Ureter (tissue), 1 donor: ENCODE measurements at regions not wholly inside any gene's neighbourhood (a gene's known extent, or its start where the extent isn't known, plus 50 kb on each side); places are given as distances from the start of the nearest gene placed in this dataset.
"Not testable (repeated sequence)": the region's sequence is repeated elsewhere in the genome, so short reads cannot be mapped to it uniquely, and the experiment has no call there.

Experiments
- DNase-seq: peaks from one replicate; pipeline ENCODE4 v3.0.0-alpha.2; 2020; ENCODE audit warnings: low spot score
- donor health status: DM: yes; HTN: yes; CAD: no.

DNA sequence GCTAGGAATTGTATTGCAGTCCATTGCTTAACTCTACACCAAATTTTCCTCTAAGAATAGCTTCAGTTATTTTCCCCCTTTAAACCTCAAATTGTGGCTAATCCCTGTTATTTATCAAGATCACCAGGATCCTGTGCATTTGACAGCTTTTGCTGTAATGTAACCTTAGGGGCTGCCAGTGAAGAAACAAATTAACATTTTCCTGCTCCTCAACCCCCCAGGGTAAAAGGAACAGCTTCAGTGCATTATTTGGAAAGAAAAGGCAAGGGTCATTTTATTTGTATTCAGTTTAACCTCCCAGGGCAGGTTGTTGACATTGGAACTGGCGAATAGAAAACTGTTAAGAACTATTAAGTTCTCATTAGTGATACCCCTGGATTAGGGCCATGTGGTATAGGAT, 57.0 kb downstream of the PCDH20 start:
- DNase-seq = no peak

DNA sequence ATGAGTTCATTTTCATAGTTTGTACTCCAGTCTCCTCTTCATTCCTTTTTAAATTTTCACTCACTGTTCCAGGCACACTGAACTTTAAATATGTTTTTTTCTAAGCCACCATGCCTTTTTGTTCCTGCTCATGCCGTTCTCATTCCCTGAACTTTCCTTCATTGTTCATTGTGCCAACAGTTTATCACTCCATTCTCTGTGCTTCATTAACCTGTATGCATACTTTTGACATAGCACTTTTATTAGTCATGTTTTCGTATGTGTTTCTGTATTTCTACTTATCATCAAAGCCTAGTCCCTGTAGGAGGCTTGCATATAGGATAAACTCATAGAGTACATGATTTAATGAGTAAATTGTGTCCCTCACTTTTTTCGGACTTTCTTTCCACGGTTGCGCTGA, 65.3 kb downstream of the PCDH20 start:
- no peak for DNase-seq

DNA sequence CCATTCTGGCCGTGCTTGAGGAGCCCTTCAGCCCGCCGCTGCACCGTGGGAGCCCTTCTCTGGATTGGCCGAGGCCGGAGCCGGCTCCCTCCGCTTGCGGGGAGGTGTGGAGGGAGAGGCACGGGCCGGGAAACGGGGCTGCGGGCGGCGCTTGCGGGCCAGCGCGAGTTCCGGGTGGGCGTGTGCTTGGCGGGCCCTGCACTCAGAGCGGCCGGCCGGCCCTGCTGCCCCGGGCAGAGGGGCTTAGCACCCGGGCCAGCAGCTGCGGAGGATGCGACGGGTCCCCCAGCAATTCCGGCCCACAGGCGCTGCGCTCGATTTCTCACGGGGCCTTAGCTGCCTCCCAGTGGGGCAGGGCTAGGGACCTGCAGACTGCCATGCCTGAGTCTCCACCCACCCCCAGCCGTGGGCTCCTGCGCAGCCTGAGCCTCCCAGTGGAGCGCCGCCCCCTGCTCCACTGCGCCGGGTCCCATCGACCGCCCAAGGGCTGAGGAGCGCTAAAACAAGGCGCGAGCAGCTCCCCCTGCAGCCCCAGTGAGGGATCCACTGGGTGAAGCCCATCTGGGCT, 76.5 kb downstream of the PCDH20 start:
- no peak for DNase-seq

DNA sequence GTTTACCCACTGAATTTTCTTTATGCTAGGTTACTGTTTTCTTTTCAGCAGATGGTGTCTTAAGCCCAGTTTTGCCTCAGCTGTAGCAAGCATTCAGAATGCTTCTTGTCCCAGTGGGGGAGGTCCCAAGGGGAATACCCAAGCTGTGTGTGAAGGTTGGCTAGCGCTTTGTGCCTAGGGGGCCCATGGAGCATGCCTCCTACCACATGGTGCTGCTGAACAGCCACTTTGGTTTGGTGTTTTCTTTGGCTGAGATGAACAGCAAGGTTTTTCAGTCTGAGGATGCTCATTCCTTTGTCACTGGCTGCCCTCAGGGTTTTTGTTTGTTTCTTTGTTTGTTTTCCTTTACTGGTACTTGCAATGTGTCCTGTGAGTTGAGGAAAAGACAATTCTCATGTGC, 99.0 kb downstream of the PCDH20 start:
- no peak for DNase-seq

DNA sequence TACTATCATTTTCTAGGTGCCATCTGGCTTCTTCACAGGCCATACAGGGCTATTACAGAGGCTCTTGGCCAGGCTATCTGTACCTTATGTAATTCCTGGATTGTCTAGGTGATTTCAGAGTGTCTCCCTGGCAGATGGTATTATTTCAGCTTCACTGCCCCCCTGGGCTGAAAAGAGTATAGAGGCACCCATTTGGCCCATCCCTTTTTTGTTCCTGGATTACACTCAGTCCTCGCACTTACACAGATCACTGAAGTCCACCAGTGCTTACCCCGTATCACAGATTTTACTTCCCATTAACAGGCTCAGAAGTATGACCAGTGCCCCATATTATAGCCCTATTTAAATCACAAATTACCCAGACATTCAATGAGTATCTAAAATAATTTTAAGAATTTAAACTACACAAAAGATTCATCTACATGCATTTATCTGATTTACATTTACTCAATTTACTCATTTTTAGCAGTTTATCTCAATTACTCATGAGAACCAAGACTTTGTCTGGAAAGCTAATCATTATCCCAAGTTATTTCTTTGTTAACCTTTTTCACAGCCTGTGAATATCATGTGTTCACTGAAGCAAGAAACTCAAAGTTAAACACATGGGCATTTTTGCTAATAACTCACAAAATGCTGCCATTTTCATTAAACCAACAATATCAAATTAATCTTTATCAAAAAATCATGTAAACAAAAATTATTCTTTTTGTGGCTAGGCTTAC, 121.0 kb downstream of the PCDH20 start:
- DNase-seq = no peak

DNA sequence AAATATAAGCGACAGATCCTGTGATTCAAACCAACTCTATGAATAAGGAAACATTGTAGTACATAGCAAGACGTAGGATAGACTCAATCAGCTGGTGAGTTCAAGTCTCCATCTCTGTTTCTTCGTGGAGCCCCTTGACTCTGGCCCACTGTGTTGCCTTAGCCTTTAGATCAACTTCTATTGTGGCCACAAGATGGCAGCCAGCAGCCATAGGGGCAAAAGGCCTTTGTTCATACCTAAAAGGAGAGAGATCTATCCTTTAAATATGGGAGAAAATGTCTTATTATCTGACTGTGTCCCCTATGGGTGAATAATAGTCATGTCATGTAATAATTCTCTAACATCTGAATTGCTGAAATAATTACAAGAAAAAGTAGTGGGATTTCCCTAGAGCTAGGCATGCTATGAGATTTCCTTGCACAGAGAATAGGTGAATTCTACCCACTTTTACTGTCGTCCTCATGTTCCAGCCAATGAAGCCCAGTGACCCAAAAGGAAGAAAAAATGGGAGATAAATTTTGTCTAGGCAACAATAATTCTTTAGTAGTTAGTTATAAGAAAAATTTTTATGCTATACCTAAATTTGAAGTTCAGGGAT, 129.4 kb downstream of the PCDH20 start:
- DNase-seq = no peak

DNA sequence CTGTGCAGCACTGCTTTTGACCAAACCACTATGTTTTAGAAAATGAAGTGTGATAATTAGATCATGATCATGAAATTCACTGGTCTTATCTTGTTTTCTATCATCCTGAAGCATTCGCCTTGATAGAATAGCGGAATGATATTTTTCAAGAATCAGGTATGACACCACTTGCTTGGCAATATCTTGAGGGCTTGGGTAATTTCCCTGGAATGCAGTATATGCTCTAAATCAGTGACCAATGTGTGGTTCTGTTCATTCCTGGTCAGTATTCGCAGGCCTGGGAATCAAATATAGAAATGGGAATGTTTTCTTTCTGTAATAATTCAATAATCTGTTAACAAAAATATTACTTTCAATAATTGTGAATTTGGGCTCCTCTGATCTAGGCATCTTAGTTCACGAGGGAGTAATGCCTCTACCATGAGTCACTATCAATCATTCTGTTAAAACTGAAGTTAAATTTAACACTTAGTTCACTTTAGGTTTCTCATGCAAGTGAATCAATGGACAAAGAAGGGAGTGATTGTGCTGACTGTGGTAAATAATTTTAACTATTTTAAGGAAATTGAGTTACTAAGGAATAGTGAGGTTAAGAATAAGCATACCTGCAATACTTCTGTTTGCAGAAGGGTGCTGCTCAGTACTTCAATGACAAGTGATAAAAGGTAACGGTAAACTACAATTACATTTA, 137.9 kb downstream of the PCDH20 start:
- no peak for DNase-seq

DNA sequence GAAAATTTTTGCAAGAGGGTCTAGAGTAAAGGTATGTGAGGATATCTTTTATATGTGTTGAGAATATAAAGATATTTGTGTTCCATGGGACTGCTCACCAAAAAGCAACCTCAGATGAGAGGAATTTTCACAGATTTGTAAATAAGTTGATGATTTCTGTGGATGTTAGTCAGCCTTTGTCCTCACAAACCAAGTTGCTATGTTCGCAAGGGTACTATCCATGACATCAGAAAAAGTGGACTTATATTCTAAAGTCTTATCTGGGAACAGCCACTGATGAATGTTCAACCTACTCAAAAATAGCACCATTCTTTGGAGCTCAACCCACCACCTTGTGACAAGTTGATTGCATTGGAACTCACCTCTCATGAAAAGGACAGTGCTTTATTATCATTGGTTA, 138.6 kb downstream of the PCDH20 start:
- no peak for DNase-seq

DNA sequence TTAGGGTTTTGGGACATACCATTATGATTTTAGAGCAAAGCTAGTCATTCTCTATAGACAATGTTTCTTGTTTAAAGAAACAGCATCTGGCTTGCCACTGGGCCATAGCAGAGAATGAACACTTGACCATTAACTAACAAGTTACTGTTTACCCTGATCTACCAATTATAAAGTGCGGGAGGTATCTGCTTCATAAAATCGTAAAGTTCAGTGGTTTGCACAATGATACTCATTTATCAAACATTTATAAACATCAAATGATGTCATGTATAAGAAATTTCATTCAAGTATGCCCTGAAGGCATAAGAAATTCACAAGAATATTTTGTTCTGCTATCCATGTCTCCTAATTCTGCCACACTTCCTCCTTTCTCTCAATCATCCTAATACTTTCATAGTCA, 139.2 kb downstream of the PCDH20 start:
- DNase-seq = no peak

DNA sequence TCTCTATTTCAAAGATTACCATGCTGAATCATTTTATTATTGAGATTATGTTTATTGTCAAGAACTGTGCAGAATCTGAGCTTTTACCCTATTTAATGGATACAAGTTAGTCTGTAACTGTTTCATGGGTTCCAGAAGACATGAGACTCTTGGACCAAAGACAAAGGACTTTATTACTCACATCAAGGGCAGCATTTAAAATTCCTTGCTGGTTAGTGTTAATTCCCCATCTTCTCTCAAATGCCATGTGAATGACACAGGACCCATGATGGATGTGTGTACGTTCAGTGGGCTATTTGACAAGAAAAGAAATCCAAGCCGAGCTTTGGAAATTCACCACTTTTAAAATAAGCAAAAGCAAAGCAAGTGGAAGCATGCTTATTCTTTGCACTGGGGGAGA, 139.9 kb downstream of the PCDH20 start:
- no peak for DNase-seq

DNA sequence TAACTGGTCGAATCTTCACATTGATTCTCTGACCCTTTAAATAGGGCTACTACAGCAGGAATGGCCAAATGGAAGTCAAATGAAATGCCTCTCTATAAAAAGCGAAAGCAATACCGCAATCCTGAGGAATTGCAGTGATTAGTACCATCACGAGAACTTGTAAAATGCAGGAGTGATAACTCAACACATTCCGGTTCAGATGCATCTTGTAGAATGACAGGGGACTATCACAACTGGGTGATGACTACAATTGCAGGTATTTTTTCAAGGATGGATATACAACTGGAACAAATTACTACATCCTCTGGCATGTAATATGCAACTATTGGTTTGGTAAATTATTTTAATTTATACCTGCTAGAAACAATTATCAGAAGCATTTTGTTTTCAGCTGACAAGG, 140.4 kb downstream of the PCDH20 start:
- no peak for DNase-seq

DNA sequence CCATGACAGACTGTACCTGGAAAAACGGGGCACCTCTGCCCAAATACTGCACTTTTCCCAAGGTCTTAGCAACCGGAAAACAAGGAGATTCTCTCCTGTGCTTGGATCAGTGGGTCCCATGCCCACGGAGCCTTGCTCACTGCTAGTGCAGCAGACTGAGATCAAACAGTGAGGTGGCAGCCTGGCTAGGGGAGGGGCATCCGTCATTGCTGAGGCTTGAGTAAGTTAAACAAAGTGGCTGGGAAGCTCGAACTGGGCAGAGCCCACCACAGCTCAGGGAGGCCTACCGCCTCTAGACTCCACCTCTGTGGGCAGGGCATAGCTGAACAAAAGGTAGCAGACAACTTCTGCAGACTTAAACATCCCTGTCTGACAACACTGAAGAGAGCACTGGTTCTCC, 148.8 kb downstream of the PCDH20 start:
- DNase-seq = not testable (repeated sequence)

DNA sequence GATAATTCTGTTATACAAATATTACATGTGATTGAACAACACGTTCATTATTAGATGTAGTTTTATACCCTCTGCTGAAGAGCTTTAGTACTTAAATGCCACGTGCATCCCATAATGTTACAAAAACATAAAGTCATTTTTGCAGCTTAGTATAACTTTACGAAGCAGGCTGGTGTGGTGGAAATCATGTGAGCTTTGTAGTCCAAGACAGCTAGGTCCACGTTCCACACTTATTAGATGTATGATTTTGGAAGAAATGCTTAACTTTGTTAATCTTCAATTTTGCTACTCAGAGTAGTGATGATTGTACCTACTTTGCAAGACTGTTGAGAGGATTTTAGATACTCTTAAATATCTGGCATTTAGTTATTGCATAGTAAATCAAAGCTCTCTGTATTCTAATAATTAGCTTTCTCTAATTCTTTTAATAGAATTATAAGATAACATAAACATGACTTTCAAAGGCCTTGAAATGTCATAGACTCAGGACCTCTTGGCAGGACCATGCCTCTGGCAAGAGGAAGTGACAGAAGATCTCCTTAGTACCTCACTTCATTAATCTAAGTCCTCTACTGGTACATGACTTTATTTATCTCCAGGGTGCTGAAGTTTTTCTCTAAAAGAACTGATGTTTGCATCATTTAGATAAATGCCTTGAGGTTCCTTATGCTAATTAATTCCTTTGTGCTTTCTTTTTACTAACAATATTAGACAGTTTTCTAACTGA, 153.7 kb downstream of the PCDH20 start:
- no peak for DNase-seq

DNA sequence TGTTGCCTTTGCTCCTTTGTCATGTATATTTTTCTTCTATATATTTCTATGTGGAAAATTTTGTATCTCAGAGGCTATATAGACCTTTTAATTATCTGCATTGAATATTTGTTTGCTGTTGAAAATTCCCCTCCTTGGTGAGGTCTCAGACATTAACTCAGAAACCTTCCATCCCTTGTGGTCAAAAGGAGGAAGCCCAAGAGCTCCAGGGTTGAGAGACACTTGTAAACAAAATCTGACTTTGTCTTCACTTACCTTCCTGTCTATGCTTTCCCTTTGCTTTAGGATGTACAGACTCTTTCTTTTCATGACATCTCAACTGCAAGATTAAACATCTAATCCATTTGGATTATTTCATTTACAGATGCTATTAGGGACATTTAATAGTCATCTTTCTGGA, 157.5 kb downstream of the PCDH20 start:
- DNase-seq = no peak

DNA sequence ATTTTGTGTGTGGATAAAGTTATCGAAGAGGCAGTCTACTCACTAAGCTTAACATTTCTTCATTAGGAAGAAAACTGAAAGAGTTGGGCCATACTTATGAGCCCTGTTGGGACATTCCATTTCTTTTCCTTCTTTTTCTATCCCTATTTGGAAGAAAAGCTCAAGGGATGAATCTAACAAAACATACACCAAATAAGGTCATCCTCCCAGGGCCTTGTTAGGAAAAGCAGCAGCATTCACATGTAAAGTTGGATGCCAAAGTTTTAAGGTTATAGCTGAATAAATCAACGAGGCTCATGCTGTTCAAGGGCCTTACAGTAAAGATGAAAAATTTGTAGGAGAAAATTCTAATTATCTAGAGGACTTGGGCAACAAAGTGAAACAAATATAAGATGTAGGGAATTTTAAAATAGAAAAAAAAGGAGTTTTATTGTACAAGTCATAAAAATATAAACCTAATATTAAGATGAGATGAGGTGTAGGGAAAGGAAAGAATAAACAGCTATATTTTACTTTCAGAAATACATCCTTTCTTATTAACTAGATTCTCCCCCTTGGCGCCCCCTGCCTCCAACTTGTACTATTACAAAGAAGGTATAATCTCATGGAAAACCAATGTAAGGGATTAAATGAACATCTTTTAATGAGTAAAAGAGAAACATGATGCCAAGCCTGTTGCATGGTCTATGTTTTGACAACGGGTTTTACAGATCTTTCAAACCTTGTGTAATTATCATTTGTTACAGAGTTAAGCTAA, 160.4 kb downstream of the PCDH20 start:
- no peak for DNase-seq

DNA sequence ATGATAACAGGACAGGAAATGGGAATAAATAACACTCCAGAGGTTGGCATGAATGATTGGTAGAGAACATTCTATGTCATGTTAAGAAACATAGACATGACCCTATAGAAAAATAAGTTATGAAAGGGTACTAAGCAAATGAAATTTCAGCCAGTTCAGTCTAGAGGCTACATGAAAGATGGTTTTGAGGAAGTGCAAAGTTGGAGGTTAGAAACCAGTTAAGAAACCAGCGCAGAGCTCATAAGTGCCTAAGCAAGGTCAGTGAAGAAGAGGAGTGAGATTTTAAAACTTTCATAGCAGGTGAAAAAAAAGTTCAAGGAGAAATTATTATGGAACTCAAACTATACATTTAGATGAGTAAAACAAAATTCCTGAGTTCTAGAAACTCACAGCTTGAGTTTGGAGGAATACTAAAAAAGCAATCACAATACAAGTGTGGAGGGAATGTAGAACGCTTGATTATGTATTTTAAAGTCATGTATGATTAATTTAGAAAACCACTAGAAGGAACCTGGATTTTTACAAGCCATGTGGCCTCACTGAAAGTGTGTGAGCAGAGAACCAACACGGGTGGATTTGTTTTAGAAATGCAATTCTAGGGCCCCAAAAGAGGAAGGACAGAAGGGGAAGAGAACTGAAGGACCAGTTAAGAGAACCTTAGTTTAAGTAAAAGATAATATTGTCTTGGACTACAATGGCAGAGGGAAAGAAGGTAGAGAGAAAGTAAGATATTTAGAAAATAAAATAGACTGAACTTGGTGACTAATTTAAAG, 162.4 kb downstream of the PCDH20 start:
- DNase-seq = no peak

DNA sequence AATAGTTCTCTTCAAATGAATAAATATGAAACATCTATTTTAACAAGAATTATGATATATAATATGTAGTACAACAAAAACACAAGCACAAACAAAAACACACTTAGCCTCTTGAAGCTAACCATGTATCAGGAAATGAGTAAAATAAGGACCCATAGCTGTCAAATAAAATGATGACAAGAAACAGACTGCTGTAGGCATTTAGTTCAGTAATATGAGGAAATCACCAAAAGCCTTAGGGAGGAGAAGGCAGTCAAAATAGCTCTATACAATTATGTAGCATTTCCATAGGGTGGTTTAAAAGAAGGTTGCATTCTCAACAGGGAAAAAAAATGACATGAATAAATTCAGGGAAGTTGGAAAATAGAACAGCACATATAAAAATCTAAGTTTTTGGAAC, 163.4 kb downstream of the PCDH20 start:
- DNase-seq = no peak

DNA sequence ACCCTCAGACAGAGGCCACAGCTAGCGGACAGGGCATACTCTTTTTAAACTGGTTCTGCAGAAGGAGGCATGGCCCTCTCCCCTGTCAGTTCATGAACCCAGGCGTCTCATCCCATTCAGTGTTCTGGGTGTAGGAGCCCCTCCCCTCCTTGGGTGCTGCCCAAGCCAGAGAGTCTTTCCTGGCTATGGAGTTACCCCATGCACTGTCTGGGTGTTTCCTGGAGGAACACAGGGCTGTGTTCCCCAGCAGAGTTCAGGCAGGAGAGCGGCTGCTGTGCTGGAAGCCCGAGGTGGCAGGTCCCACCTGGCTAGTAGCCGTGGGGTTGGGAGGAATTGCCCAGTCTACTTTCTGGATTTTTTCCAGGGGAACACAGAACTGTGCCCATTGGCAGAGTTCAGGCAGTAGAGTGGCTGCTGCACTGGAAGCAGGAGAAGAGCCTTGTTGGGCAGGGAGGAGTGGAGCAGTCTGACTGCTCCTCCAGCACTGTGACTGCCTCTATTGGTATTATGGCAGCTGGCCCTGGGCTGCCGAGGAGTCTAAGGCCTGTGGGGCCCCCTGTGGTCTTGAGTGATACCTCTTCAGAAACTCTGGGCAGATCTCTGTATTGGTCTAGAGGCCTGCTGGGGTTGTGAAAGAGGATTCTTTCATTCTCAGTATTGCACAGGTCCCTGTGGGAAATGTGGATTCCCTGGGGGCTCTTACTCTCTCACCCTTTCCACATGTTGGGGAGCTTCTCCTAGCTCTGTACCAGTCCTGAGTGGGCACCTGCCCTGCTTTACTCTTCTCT, 168.3 kb downstream of the PCDH20 start:
- DNase-seq = no peak

DNA sequence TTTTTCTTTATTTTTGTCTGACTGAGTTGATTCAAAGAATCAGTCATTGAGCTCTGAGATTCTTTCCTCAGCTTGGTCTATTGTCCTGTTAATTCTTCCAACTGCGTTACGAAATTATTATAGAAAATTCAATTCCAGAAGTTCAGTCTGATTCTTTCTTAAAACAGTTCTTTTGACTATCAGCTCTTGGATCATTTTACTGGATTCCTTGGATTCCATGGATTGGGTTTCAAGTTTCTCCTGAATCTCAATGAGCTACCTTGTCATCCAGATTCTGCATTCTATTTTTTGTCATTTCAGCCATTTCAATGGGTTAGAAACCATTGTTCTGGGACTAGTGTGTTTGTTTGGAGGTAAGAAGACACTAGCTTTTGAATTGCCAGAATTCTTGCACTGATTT, 169.3 kb downstream of the PCDH20 start:
- no peak for DNase-seq

DNA sequence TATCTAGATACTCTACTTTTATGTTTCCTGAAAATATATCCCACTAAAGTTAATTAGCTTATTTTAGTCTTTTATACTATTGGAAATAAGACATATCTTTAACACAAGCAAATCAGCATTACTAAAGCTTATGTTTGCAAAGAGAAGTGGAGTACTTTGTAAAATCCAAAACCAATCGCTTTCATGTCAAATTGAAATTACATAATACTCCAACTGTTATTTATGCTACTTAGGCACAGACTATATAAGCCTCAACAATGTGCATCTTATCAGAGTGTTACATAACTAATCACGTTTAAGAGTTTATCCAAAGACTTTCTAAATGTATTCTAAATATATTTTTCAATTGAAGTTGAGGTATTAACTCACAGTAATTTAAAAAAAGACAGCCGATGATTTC, 200.0 kb downstream of the PCDH20 start:
- DNase-seq = no peak
